HG03565 (cell line): ENCODE measurements at regions not wholly inside any gene's neighbourhood (a gene's known extent, or its start where the extent isn't known, plus 50 kb on each side); places are given as distances from the start of the nearest gene placed in this dataset.

Experiments
- ATAC-seq: cut with Tn5 transposase; IDR thresholded peaks from one replicate; pipeline ENCODE4 v1.9.1; 2021; ENCODE audit warnings: mild to moderate bottlenecking, moderate library complexity; ENCODE audit not compliant: unreplicated experiment

DNA sequence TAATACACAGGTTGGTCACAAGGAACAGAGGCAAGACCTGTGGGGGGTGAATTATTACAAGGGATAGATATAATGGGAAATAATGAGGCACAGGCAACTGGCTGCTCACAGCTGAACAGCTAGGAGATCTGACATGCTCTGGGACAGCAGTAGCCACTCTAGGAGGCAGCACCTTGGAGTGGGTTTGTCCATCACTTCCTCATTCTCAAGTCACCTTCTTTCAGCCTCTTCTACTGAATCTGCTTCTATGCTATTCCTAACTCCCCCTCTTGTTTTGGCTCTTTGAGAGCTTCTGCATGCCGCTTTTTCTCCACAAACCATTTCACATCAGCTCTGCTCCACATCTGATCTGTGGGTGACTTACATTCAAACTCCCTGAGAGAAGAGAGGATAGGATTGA is 345.5 kb upstream of the MAP3K7 start:
- ATAC-seq: no peak

DNA sequence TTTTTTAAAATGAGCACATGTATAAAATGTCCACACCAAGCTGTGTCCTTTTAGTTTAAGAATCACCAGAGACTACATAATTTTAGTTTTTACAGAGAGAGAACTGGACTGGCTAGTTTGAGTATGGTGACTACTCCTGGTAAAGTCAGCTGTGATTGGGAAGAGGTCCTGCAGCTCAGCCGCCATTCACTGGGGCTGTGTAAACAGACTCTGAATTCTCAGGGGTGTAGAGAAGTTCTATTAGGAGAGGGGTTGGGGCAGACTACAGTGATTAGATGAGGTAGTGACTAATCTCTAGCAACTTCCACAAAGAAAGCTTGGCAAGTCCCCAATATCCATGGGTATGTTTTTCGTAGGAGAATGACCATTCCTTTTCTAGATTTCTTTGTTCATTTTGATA is 341.2 kb upstream of the MAP3K7 start:
- ATAC-seq: no peak

DNA sequence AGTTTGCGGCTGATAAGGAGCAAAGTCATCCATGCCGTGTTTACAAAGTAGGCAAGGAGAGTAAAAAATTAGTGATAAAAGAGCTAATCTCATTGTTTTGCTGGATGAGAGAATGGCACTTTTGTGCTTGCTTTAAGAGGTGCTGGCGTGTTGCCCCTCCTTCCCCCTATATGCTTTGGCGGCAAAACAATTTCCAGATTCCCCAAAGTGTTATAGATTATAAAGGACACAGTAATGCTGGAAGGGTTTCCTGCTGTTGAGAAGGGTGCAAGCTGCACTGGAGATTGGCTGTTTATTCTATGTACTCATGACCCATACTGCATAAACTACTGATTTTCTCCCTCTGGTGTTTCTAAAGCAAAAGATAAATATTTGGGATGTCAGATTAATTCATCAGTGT is 338.9 kb upstream of the MAP3K7 start:
- no peak for ATAC-seq

- ATAC-seq: no peak
These were observed 335.5 kb upstream of the MAP3K7 start for GRCh38 chr6:90922325-90922724.

DNA sequence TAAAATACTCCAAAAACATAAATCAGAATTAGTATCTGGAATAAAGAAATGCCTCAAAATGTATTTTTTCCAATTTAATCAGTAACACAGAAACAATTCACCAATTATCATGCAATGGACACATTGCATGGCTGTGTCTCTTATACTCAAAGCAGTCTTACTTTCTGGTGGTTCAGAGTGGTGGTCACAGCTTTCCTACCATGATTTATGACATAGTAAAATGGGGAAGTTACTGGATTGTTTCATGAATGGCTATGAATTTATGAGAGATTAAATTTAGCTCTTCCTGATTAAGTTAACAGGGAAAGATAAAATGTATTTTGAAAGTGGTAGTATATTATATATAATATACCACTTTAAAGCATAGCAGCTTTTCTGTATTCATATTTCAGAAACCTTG is 331.5 kb upstream of the MAP3K7 start:
- no peak for ATAC-seq

- no peak for ATAC-seq
These were observed 330.5 kb upstream of the MAP3K7 start for GRCh38 chr6:90917376-90917775.

DNA sequence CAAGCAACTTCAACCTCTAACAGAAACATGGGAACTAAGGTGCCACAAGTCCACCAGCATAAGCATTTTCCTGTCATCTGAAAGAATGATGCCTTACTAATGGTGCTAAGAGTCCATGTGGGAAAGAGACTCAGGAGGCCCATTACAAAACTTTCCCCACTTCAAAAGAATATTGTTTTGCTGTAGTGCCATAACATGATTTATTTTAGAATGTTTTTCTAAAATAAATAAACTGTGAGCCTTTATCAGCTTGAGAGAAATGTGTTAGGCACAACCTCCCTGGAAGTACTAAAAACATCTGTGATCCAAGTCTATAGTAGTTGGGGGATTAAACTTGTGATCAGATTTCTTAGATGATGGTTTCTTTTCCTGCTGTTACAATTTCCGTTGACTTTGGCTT is 330.1 kb upstream of the MAP3K7 start:
- no peak for ATAC-seq

- no peak for ATAC-seq
These were observed 328.5 kb upstream of the MAP3K7 start for GRCh38 chr6:90915224-90915915.

DNA sequence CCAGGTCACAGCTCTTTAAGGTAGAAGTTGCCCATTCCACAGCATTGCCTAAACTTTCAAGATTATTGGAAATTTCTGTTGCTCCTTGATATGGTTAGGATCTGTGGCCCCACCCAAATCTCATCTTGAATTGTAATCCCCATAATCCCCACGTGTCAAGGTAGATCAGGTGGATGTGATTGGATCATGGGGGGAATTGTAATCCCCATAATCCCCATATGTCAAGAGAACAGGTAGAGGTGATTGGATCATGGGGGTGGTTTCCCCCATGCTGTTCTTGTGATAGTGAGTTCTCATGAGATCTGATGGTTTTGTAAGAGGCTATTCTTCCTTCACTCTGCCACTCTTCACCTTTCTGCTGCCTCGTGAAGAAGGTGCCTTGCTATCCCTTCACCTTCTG is 327.4 kb upstream of the MAP3K7 start:
- no peak for ATAC-seq

DNA sequence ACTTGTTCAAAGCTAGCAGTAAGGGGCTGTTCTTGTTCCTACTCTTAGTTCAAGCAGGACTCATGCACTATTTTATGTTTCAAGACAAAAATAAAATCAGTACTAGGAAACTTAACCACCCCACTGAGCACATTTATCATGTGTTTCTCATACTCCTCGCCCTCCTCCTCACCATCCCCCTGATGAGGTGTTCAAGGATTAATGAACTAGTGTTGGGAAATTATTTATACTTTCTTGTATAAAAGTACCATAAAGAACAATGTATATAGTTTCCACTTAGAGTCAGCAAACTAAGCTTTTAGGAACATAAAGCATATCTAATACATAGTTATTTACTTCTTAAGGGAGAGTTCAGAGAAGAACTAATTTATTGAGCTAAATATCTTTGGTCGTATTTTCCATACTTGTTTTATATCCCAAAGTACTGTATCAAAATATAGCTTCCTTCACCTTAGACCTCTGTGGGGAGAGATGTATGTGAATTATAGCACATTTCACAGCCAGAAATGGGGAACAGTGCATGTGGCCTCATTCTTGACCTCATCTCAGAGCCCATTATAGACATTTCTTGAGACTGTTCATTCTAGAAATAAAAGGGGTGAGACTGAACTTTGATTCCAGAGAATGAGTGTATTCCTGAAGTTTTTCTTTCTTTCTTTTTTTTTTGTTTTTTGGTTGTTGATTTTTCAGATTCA is 326.5 kb upstream of the MAP3K7 start:
- no peak for ATAC-seq

DNA sequence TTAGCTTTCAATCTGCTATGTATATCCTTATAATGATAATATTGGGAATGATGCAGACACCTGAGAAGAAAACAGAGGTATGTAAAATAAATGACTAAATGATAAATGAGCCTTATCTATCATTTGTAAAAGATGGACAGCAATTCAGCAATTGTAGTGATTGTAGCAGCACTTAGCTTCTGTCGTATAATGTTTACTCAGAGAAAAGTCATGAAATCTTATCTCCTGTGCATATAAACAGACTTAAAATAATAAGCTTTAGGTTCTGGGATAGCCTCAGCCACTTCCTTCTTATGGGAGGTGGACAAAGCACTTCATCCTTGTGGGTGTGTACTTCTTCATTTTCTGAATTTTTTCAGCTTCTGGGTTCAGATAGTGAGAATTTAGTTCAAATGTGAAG is 324.8 kb upstream of the MAP3K7 start:
- no peak for ATAC-seq

GRCh38 chr6:90910893-90911292 is 324.0 kb upstream of the MAP3K7 start:
- ATAC-seq: no peak

- no peak for ATAC-seq
These were observed 321.2 kb upstream of the MAP3K7 start for GRCh38 chr6:90907931-90908655.

- ATAC-seq: no peak
These were observed 318.5 kb upstream of the MAP3K7 start for GRCh38 chr6:90905351-90905750.

- no peak for ATAC-seq
These were observed 313.2 kb upstream of the MAP3K7 start for GRCh38 chr6:90900034-90900433.

DNA sequence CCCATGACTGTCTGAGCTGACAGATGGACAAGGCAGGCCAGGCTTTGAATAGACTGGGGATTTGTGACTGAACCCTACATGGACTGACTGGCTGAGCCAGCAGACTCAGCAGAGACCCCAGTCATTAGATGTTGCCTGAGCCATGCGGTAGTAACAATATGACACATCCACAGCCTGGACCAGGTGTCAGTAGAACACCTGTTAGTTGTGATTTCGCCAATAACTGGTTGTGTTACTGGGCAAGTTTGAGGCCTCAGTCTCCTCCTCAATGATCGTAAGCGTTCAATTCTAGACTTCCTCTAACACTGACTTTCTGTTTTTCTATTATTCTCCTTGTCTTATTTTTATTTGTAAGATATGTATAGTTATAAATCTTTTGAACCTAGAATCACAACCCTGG is 311.9 kb upstream of the MAP3K7 start:
- ATAC-seq: no peak

- ATAC-seq: no peak
These were observed 309.2 kb upstream of the MAP3K7 start for GRCh38 chr6:90896075-90896547.

DNA sequence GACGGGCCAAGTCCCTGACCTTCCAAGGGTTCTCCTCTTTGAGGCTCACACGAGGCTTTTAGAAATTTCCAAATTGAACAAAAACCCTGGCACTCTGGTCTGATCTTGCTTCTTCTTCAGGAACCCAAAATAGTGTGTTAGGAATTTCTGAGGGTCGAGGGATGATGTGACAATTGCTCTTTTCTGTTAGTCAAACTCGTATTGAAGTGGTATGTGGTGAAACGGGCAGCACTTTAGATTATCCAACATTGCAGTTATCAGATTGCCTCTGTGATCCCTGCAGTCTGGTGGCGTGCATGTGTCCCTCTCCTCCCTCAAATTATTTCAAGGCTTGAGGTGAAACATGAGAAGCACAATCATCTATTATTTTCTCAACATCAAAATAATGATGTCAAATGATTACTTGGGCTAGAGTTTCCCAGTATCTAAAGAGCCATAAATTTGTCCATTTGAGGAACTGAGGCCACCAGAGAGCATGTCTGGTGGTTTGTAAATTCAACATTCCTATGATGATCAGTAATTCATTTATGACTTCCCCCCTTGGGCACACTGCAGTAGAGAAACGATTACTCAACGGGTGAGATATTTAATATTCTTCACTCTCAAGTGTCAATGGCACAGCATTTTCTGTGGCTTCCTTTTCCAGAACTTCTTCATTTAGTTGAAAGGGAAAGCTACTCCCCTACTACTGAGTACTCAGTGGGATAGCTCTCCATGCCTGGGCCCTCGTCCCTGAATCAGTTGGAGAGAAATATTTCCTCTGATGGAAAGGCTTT is 308.6 kb upstream of the MAP3K7 start:
- ATAC-seq: no peak

DNA sequence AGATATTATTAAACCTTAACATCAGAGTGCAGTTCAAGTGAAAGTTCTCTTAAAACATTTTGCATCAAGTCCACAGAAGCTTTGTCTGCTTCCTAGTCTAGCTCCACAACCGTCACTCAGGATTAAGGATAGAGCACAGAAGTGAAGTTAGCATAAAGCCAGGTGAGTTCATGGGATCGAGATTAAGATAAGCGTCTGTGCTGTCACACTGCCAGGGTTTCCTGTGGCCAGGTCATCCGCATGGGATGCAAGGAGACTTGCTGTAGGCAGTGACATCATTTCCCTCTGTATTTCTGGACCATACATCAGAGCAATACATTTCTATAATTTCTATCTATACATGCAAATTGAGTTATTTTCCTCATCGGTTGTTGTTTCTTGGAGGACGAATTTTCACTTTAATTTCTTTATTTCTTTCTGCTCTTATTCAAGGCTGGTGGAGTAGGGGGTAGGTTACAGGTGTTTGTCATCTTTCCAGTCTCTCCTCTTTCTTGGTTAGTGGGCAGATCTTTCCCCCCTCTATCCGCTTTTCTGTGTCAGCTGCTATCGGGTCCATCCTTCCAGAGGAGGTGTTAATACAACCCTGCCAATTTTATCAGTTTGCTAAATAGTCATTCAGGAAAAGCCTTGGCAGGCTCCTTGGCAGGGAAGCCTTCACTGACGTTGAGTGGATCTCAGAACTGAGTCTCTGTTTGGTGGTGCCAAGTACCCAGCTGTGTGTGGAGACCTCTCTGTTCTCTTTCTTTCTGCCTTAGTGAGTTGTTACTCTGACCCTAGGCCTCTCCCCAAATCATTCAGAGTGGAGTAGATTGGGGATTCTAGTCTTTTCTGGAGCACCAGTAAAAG is 307.6 kb upstream of the MAP3K7 start:
- no peak for ATAC-seq

GRCh38 chr6:90893400-90893799 is 306.5 kb upstream of the MAP3K7 start:
- no peak for ATAC-seq
